Neural cell (in vitro differentiated cells): ENCODE measurements at regions not wholly inside any gene's neighbourhood (a gene's known extent, or its start where the extent isn't known, plus 50 kb on each side); places are given as distances from the start of the nearest gene placed in this dataset.

ENCODE experiments used
- H2AFZ ChIP-seq: fragments of 200-600, 300-800 bp; sonication (generic), shearing (Covaris generic); 2 replicates; pipeline ENCODE4 v1.6.0; 2014; ENCODE audit warnings: low read depth, mild to moderate bottlenecking, antibody characterized with exemption, low read length, moderate library complexity
- H3F3A ChIP-seq: fragments of 200-600 bp; shearing (Covaris generic); 2 replicates; pipeline ENCODE4 v1.6.1; 2016; ENCODE audit warnings: mild to moderate bottlenecking, moderate library complexity, mixed read lengths, antibody characterized with exemption, low read length; ENCODE audit not compliant: insufficient read depth, poor library complexity, severe bottlenecking
- H3K27ac ChIP-seq: fragments of 200-600, 300-800 bp; sonication (generic), shearing (Covaris generic); 2 replicates; pipeline ENCODE4 v1.5.1; 2014; ENCODE audit warnings: mild to moderate bottlenecking, low read length, moderate library complexity
- H3K27me3 ChIP-seq: fragments of 300-800, 200-600 bp; sonication (generic), shearing (Covaris generic); 2 replicates; pipeline ENCODE4 v1.6.0; 2014; ENCODE audit warnings: mild to moderate bottlenecking, low read depth, low read length, moderate library complexity; ENCODE audit not compliant: insufficient read depth
- H3K36me3 ChIP-seq: fragments of 300-800, 200-600 bp; sonication (generic), shearing (Covaris generic); 2 replicates; pipeline ENCODE4 v1.5.1; 2014; ENCODE audit warnings: mild to moderate bottlenecking, antibody characterized with exemption, low read length, moderate library complexity; ENCODE audit not compliant: insufficient read depth
- H3K4me2 ChIP-seq: fragments of 300-800, 200-600 bp; sonication (generic), shearing (Covaris generic); 2 replicates; pipeline ENCODE4 v1.6.0; 2014; ENCODE audit warnings: mild to moderate bottlenecking, low read length
- H3K4me3 ChIP-seq: fragments of 300-800, 200-600 bp; sonication (generic), shearing (Covaris generic); 2 replicates; pipeline ENCODE4 v1.5.1; 2014; ENCODE audit warnings: mild to moderate bottlenecking, low read length, moderate library complexity
- H3K79me2 ChIP-seq: fragments of 200-600 bp; shearing (Covaris generic); replicated peaks from 2 replicates; pipeline ENCODE4 v1.6.0; 2014; ENCODE audit warnings: mild to moderate bottlenecking, low read length, moderate library complexity; ENCODE audit not compliant: insufficient read depth
- H3K9ac ChIP-seq: fragments of 300-800, 200-600 bp; sonication (generic), shearing (Covaris generic); 2 replicates; pipeline ENCODE4 v1.6.1; 2016; ENCODE audit warnings: mild to moderate bottlenecking, low read length, mixed read lengths
- H3K9me2 ChIP-seq: fragments of 200-600 bp; shearing (Covaris generic); 2 replicates; pipeline ENCODE4 v1.6.1; 2016; ENCODE audit warnings: mild to moderate bottlenecking, low read length, mixed read lengths; ENCODE audit not compliant: insufficient read depth
- H3K9me3 ChIP-seq: fragments of 200-600, 300-800 bp; sonication (generic), shearing (Covaris generic); 2 replicates; pipeline ENCODE4 v1.6.1; 2016; ENCODE audit warnings: mild to moderate bottlenecking, mixed run types, low read length, moderate library complexity, mixed read lengths
- H4K20me1 ChIP-seq: fragments of 200-600 bp; shearing (Covaris generic); 2 replicates; pipeline ENCODE4 v1.6.1; 2016; ENCODE audit warnings: mild to moderate bottlenecking, mixed run types; ENCODE audit not compliant: insufficient read depth
- EP300 ChIP-seq: fragments of 450-650 bp; conservative IDR thresholded peaks from 2 replicates; pipeline ENCODE4 v1.6.1; 2014; ENCODE audit warnings: antibody characterized with exemption, mild to moderate bottlenecking, moderate library complexity; ENCODE audit not compliant: poor library complexity, severe bottlenecking
- EZH2 ChIP-seq: fragments of 200-600, 300-800 bp; shearing (Covaris generic), sonication (generic); IDR thresholded peaks from 2 replicates; pipeline ENCODE4 v1.6.1; 2014; ENCODE audit warnings: antibody characterized with exemption, low read length, borderline replicate concordance, mild to moderate bottlenecking; ENCODE audit not compliant: insufficient read depth, poor library complexity, severe bottlenecking
- MXI1 ChIP-seq: fragments of 450-650 bp; conservative IDR thresholded peaks from 2 replicates; pipeline ENCODE4 v1.6.1; 2014; ENCODE audit warnings: antibody characterized with exemption, mild to moderate bottlenecking; ENCODE audit not compliant: poor library complexity, severe bottlenecking
- POLR2AphosphoS5 ChIP-seq: IDR thresholded peaks from 2 replicates; pipeline ENCODE4 v1.6.1; 2012
- RAD21 ChIP-seq: fragments of 450-650 bp; conservative IDR thresholded peaks from 2 replicates; pipeline ENCODE4 v1.6.1; 2014; ENCODE audit warnings: antibody characterized with exemption, mild to moderate bottlenecking, moderate library complexity
- SMC3 ChIP-seq: fragments of 450-650 bp; conservative IDR thresholded peaks from 2 replicates; pipeline ENCODE4 v1.6.1; 2014; ENCODE audit warnings: antibody characterized with exemption, mild to moderate bottlenecking, moderate library complexity; ENCODE audit not compliant: poor library complexity
- TAF1 ChIP-seq: IDR thresholded peaks from 2 replicates; pipeline ENCODE4 v1.6.1; 2012; ENCODE audit warnings: low read depth
- TF ChIP-seq, protein P1 (sequence below): IDR thresholded peaks from 2 replicates; pipeline ENCODE4 v1.6.1; 2012; ENCODE audit warnings: borderline replicate concordance
- TF ChIP-seq, protein P2 (sequence below): fragments of 450-650 bp; IDR thresholded peaks from 2 replicates; pipeline ENCODE4 v1.5.1; 2014; ENCODE audit warnings: antibody characterized with exemption, mild to moderate bottlenecking, moderate library complexity; ENCODE audit not compliant: poor library complexity, severe bottlenecking

DNA sequence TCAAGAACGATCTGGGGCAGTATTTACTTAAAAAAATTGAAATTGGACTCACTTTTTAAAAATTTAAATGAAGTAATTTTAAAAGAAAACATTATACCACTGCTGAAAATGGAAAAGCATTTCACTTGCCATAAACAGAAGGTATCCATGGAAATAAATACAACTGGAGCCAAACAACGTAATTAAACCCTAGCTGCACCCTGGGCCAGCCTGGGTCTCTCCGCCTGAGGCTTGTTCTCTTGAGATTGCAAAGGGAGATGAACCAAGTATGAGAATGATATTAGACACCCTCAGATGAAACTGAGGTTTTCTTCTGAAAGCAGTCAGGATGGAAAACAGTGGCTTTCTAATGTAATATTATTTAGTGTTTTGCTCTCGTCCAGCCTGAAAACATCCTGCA is 264.4 kb downstream of the KCNE4 start:
- no peaks in the 10 kb centered on the region for H3F3A ChIP-seq
- no peaks in the 10 kb centered on the region for H3K79me2 ChIP-seq
- TF ChIP-seq POLR2AphosphoS5 (no peak), EZH2 (no peak), MXI1 (no peak), RAD21 (no peak)
- TF ChIP-seq, protein P1, sequence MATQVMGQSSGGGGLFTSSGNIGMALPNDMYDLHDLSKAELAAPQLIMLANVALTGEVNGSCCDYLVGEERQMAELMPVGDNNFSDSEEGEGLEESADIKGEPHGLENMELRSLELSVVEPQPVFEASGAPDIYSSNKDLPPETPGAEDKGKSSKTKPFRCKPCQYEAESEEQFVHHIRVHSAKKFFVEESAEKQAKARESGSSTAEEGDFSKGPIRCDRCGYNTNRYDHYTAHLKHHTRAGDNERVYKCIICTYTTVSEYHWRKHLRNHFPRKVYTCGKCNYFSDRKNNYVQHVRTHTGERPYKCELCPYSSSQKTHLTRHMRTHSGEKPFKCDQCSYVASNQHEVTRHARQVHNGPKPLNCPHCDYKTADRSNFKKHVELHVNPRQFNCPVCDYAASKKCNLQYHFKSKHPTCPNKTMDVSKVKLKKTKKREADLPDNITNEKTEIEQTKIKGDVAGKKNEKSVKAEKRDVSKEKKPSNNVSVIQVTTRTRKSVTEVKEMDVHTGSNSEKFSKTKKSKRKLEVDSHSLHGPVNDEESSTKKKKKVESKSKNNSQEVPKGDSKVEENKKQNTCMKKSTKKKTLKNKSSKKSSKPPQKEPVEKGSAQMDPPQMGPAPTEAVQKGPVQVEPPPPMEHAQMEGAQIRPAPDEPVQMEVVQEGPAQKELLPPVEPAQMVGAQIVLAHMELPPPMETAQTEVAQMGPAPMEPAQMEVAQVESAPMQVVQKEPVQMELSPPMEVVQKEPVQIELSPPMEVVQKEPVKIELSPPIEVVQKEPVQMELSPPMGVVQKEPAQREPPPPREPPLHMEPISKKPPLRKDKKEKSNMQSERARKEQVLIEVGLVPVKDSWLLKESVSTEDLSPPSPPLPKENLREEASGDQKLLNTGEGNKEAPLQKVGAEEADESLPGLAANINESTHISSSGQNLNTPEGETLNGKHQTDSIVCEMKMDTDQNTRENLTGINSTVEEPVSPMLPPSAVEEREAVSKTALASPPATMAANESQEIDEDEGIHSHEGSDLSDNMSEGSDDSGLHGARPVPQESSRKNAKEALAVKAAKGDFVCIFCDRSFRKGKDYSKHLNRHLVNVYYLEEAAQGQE: no peak
- H3K4me2 ChIP-seq: no peak overlapping the region
- no peak overlapping the region for H2AFZ ChIP-seq
- H3K9me3 ChIP-seq: no peaks in the 10 kb centered on the region
- no peak overlapping the region for H3K27ac ChIP-seq
- no peaks in the 10 kb centered on the region for H3K36me3 ChIP-seq
- no peaks in the 10 kb centered on the region for H3K27me3 ChIP-seq
- H3K9ac ChIP-seq: no peak overlapping the region
- H4K20me1 ChIP-seq: no peaks in the 10 kb centered on the region
- H3K9me2 ChIP-seq: no peaks in the 10 kb centered on the region
- no peak overlapping the region for H3K4me3 ChIP-seq

DNA sequence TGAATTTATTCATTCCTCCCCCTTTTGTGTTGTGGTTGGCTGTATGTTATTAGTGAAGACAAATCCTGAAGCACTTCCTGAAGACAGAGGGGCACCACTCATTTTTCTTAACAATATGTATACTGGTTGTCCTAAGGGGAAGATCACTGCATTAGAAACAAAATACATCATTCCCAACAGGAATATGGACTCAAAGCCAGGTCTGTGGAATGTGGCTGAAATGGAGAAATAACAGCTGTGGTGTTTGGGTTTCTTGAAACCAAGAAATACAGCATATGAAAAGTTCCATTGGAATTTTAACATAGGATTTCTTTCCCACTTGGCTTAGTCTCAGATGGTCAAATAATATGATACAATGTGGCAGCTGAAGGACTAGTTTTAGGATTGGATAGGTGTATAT is 267.6 kb downstream of the KCNE4 start:
- Histone ChIP-seq H3K9me3 (no peaks in the 10 kb centered on the region), H3K4me2 (no peak overlapping the region), H2AFZ (no peak overlapping the region), H3K27ac (no peak overlapping the region), H3F3A (no peaks in the 10 kb centered on the region), H3K27me3 (no peaks in the 10 kb centered on the region), H3K9ac (no peak overlapping the region), H3K4me3 (no peak overlapping the region), H3K36me3 (no peaks in the 10 kb centered on the region), H4K20me1 (no peaks in the 10 kb centered on the region), H3K9me2 (no peaks in the 10 kb centered on the region), H3K79me2 (no peaks in the 10 kb centered on the region)
- no peak for TF ChIP-seq POLR2AphosphoS5
- TF ChIP-seq MXI1: no peak
- TF ChIP-seq EZH2: no peak
- no peak for TF ChIP-seq TAF1
- no peak for TF ChIP-seq SMC3
- TF ChIP-seq, protein P1: no peak
- TF ChIP-seq EP300: no peak
- no peak for TF ChIP-seq RAD21
- TF ChIP-seq, protein P2, sequence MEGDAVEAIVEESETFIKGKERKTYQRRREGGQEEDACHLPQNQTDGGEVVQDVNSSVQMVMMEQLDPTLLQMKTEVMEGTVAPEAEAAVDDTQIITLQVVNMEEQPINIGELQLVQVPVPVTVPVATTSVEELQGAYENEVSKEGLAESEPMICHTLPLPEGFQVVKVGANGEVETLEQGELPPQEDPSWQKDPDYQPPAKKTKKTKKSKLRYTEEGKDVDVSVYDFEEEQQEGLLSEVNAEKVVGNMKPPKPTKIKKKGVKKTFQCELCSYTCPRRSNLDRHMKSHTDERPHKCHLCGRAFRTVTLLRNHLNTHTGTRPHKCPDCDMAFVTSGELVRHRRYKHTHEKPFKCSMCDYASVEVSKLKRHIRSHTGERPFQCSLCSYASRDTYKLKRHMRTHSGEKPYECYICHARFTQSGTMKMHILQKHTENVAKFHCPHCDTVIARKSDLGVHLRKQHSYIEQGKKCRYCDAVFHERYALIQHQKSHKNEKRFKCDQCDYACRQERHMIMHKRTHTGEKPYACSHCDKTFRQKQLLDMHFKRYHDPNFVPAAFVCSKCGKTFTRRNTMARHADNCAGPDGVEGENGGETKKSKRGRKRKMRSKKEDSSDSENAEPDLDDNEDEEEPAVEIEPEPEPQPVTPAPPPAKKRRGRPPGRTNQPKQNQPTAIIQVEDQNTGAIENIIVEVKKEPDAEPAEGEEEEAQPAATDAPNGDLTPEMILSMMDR: no peak
